ENCODE measurements at regions not wholly inside any gene's neighbourhood (a gene's known extent, or its start where the extent isn't known, plus 50 kb on each side); places are given as distances from the start of the nearest gene placed in this dataset.

DNA sequence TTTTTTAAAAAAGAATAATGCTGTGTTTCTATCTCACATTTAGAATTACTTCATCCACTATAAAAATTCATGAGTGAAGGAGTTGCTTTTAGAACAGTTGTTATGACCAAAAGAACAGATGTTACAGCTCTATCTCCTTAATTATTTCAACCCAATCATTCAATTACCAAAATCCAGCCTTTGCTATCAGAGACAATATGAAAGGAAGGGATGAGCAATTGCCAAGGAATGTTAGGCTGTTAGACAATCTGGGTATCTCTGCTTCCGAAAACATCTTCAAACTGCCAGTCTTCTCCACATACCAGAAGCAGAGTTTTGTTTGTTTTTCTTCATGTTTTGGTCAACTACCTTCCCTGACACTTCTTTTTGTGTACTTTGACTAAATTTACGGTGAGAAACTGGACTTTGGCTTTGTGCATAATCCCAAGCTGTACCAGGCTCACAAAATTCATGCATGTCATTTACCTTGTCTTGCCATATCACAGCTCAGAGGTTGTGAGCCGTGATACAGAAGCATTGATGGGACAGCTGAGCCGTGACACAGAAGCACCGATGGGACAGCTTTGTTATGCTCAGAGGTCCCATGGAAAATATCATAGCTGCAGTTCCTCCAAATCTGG lies 405.5 kb downstream of the KIF4B start:
- DNase-seq = no peak

- DNase-seq = no peak
Observed at GRCh38 chr5:155430192-155430591, 416.6 kb downstream of the KIF4B start.

GRCh38 chr5:155434267-155434666 lies 420.7 kb downstream of the KIF4B start:
- DNase-seq = no peak

- DNase-seq = no peak
Observed at GRCh38 chr5:155434681-155435080, 421.1 kb downstream of the KIF4B start.

- no peak for DNase-seq
Observed at GRCh38 chr5:155441849-155442248, 428.3 kb downstream of the KIF4B start.

- DNase-seq = no peak
Observed at GRCh38 chr5:155451106-155451505, 437.6 kb downstream of the KIF4B start.

DNA sequence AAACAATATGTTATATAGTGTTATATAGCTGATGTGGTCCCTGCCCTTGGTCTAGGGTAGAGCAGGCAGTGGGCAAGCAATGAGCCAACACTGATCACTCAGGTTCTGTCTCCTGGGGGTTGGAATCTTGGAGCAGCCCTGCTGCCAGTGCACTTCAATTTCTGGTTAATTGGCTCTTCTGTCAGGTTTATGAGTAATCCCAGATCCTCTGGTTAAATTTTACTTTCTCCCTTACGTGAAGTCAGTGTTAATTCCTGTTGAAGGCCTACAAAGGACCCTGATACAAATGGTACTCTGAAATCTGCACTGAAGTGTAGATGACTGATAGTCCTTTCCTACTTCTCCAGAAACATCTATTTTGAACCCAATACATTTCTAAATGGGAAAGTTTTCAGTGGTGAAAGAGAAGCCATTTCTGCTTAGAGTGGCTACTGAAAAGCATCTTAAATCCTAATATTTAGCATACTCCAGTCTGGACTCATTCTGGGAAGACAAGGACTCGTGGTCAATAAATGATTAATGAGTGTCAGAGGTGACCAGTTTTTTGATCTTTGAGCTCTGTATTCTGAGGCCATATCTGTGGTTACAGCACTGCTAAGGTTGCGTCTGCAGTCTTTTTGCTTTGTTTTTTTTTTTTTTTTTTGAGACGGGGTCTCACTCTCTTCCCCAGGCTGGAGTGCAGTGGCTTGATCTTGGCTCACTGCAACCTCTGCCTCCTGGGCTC lies 442.4 kb downstream of the KIF4B start:
- no peak for DNase-seq

DNA sequence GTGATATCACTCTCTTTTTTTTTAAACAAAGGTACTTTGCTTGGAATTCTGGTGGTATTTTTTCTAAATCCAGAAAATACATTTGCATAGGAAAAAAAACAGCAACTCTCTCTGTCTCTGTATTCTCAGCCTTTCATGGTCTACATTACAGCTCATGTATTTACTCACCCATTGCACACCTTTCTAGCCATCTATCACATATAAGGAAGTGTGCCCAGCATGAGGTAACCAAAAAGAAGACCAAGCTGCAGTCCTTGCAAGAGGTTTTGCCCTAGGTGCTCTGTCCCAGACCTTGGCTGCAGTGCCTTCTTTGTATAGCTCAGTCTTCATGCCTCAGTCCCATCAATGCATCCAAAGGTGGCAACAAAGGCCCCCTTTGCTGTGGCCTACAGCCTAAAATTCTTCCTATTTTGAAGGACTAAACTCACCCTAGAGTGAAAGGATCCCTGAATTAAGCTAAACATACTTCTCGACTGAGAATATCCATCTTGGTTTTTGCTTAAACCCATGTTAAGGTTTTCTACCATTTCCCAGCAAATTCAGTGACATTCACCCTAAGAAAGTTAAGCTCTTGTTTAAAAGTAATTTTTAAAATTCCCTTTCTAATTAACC lies 446.4 kb downstream of the KIF4B start:
- no peak for DNase-seq

GRCh38 chr5:155460501-155460931 lies 447.0 kb downstream of the KIF4B start:
- DNase-seq = no peak

- no peak for DNase-seq
Observed at GRCh38 chr5:155461304-155461703, 447.7 kb downstream of the KIF4B start.

- DNase-seq = no peak
Observed at GRCh38 chr5:155466851-155467250, 453.3 kb downstream of the KIF4B start.

DNA sequence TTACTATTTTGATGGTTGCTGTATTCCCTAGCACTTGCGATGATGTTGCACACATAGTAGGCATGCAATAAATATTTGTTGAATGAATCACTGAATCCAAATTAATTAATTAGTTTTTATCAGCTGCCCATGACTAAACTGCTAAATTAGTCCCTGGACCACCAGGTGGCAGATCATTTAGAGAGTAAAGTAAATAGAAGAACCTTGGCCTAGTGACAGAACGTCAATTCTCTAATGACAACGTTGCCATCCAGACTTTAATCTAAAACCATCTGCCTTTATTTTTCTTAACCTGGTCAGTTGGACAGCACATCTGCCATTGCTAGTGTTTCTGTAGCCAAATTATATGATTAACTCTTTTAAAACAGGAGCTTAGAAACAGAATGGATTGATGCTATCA lies 457.5 kb downstream of the KIF4B start:
- DNase-seq = no peak

DNA sequence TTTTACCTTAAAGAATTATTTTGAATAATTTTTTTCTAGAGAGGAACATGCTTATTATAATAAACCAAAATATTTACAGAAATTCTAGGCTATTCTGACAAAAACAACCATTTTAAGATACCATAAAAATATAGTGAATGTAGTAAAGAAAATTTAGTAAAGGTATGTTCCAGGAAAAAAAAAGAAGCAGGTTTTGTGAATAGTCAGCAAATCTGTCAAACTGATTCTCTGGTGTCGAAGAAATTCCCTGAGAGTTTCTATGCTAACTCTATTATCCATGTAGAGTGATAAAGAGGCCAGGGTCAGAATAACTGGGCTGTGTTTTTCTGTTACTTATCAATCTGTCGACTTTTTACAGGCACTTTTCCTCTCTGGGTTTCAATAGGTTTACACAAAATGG lies 459.2 kb downstream of the KIF4B start:
- DNase-seq = no peak

DNA sequence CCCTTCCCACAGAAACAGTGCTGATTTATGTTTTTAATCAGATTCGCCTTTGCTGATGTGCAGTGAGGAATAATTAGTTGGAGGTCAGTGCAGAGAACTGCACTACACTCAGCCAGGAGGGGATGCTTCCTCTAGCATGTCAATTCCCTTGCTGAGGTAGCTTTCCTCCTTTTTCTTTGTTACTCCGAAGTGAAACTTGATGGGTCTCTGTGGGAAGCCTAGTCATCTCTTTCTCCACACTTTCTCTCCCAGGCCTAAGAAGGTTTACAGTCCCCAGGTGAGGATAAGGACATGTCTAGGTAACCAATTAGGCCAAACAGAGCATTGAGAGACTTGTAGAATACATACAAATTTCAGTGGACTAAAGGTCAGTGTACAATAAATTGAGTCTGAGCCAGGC lies 461.8 kb downstream of the KIF4B start:
- DNase-seq = no peak

DNA sequence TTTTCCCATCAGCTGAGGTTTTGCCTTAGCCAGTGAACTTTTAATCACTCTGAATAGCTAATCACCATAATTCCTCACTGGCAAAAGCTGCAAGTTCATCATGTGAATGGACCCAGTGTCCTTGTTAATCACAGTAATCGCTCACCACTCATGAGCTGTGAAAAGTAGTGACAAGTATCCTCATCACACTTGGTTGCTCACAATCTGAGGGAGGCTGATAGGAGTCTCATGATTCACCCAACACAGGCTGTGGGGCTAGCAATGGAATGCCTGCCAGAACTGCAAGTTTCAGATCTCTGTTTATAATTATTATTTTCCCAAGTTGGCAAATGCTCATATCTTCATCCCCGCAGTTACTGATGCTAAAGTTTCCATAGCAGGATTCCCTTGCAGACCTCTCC lies 467.2 kb downstream of the KIF4B start:
- no peak for DNase-seq

DNA sequence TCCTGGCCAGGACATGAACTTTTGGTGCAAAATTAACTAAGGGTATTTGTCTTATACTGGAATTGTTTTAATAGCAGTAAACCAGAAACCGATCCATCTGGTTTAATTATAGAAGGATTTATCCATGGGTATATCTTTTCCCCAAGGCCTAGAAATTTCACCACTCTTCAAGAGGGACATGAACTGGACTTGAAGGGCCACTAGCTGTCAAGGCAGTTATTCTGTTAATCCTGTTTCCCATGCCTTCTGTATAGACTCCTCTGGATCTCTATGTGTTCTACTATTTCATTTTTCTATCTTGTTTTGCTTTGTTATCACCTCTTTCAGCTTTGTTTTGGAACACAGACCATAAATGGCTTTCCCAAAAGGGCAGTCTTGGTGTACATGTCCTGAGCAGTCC lies 467.6 kb downstream of the KIF4B start:
- no peak for DNase-seq

- no peak for DNase-seq
Observed at GRCh38 chr5:155482428-155482827, 468.9 kb downstream of the KIF4B start.

GRCh38 chr5:155485386-155485785 lies 471.8 kb downstream of the KIF4B start:
- DNase-seq = no peak

- DNase-seq = no peak
Observed at GRCh38 chr5:155489949-155490348, 476.4 kb downstream of the KIF4B start.

- DNase-seq = no peak
Observed at GRCh38 chr5:155492191-155492590, 478.6 kb downstream of the KIF4B start.

- DNase-seq = no peak
Observed at GRCh38 chr5:155504606-155505005, 491.1 kb downstream of the KIF4B start.

GRCh38 chr5:155507363-155507762 lies 493.8 kb downstream of the KIF4B start:
- DNase-seq = no peak

- no peak for DNase-seq
Observed at GRCh38 chr5:155508673-155509072, 495.1 kb downstream of the KIF4B start.

- DNase-seq = no peak
Observed at GRCh38 chr5:155512329-155512728, 498.8 kb downstream of the KIF4B start.

Measured in effector CD4-positive, alpha-beta T cell (primary cell).